K562 (cell line): ENCODE measurements at regions not wholly inside any gene's neighbourhood (a gene's known extent, or its start where the extent isn't known, plus 50 kb on each side); places are given as distances from the start of the nearest gene placed in this dataset.

Experiments used
- ATAC-seq: fragments of 200-7000 bp; cut with Tn5 transposase; 3 replicates; pipeline ENCODE4 v1.9.1; 2020; ENCODE audit warnings: moderate library complexity
- BruUV-seq: library from RNA; stranded (reverse); fragments of 400-500 nt; replicated peaks from 2 replicates; lab custom pipeline; 2021; lab: Mats Ljungman, UMichigan
- CTCF ChIA-PET: fragments of 300-600 bp; formaldehyde crosslinking; extraction: SDS; loops from one replicate; lab custom pipeline; 2021; ENCODE audit warnings: low intra/inter-chr PET ratio; lab: Yijun Ruan, JAX
- POLR2A ChIA-PET: fragments of 300-600, 350-650 bp; sonication (Branson Sonifier 250); formaldehyde crosslinking; extraction: SDS; loops from one replicate; lab custom pipeline; 2021; ENCODE audit warnings: antibody characterized with exemption, inconsistent platforms; lab: Yijun Ruan, JAX
- DNase-seq, 4 experiments: peaks; one replicate each; pipeline versions ENCODE4 v3.0.0 to v3.0.0-alpha.2; 2011 to 2018; ENCODE audit warnings: low spot score in 3 of 4, mixed read lengths in 3 of 4; ENCODE audit errors: extremely low read depth in 1 of 4
- FAIRE-seq: peaks from 2 replicates; lab custom pipeline; 2011; peaks lifted over from hg19 to GRCh38; lab: Jason Lieb, UNC
- H2AFZ ChIP-seq: 2 replicates; pipeline ENCODE4 v1.6.0; 2011; ENCODE audit warnings: low read depth, low read length, control low read depth, inconsistent platforms
- H3K27ac ChIP-seq: fragments of 200-600 bp; 3 replicates; pipeline ENCODE4 v1.8.0; 2011; ENCODE audit warnings: low read depth, mild to moderate bottlenecking, control low read depth, inconsistent platforms, low read length, moderate library complexity, mixed read lengths; ENCODE audit errors: extremely low read depth
- H3K27me3 ChIP-seq, 2 experiments: fragments of 300-600 bp in 1 of 2; 2 replicates in 1 of 2; 3 replicates in 1 of 2; pipeline versions ENCODE4 v1.6.0 to v1.8.0; 2011; ENCODE audit warnings: inconsistent platforms in 2 of 2, low read length in 2 of 2, mild to moderate bottlenecking in 1 of 2, mixed read lengths in 1 of 2, moderate library complexity in 1 of 2; ENCODE audit not compliant: control insufficient read depth in 2 of 2, insufficient read depth in 2 of 2
- H3K36me3 ChIP-seq: fragments of 300-600 bp; 3 replicates; pipeline ENCODE4 v1.8.0; 2011; ENCODE audit warnings: mild to moderate bottlenecking, low read length, inconsistent platforms; ENCODE audit not compliant: control insufficient read depth, insufficient read depth
- H3K4me1 ChIP-seq, 2 experiments: fragments of 200-600 bp in 1 of 2; replicated peaks in 1 of 2; 2 replicates in 1 of 2; 3 replicates in 1 of 2; pipeline versions ENCODE4 v1.5.1 to v1.8.0; 2011; ENCODE audit warnings: inconsistent platforms in 2 of 2, low read length in 2 of 2, mild to moderate bottlenecking in 1 of 2, mixed read lengths in 1 of 2, moderate library complexity in 1 of 2; ENCODE audit not compliant: control insufficient read depth in 2 of 2, insufficient read depth in 2 of 2
- H3K4me2 ChIP-seq: 2 replicates; pipeline ENCODE4 v1.6.1; 2011; ENCODE audit warnings: low read length, control low read depth, inconsistent platforms, mixed read lengths; ENCODE audit not compliant: insufficient read depth
- H3K4me3 ChIP-seq: fragments of 200-600 bp; sonication (generic), shearing (Covaris generic); 2 replicates; pipeline ENCODE4 v1.5.1; 2016; ENCODE audit warnings: control low read depth, inconsistent platforms
- H3K79me2 ChIP-seq: fragments of 200-600 bp; 3 replicates; pipeline ENCODE4 v1.8.0; 2011; ENCODE audit warnings: low read length, inconsistent platforms; ENCODE audit not compliant: control insufficient read depth, insufficient read depth
- H3K9ac ChIP-seq, 2 experiments: 2 replicates each; pipeline versions ENCODE4 v1.6.0 to v1.6.1; 2011; ENCODE audit warnings: low read depth in 2 of 2, low read length in 2 of 2, control low read depth in 1 of 2, inconsistent platforms in 1 of 2, mild to moderate bottlenecking in 1 of 2, mixed read lengths in 1 of 2; ENCODE audit not compliant: insufficient read depth in 1 of 2
- H3K9me1 ChIP-seq: one replicate; pipeline ENCODE4 v1.6.0; 2011; ENCODE audit warnings: inconsistent platforms, mild to moderate bottlenecking, low read length, moderate library complexity; ENCODE audit not compliant: control insufficient read depth, insufficient read depth
- H3K9me3 ChIP-seq: replicated peaks from 2 replicates; pipeline ENCODE4 v1.5.1; 2011; ENCODE audit warnings: low read depth, low read length, inconsistent platforms; ENCODE audit not compliant: control insufficient read depth, insufficient read depth
- H4K20me1 ChIP-seq: replicated peaks from 2 replicates; pipeline ENCODE4 v1.6.1; 2011; ENCODE audit warnings: low read length, inconsistent platforms, mixed read lengths; ENCODE audit not compliant: control insufficient read depth, insufficient read depth
- BMI1 ChIP-seq: fragments of 150-350 bp; IDR thresholded peaks from 2 replicates; pipeline ENCODE4 v1.6.1; 2014; ENCODE audit warnings: low read length
- MCM2 ChIP-seq: fragments of 450-650 bp; IDR thresholded peaks from 2 replicates; pipeline ENCODE4 v1.6.1; 2017; ENCODE audit warnings: low read depth, mild to moderate bottlenecking
- SIN3A ChIP-seq, 2 experiments: fragments of 150-350 bp in 1 of 2; IDR thresholded peaks; 2 replicates each; pipeline ENCODE4 v1.6.1; 2011 to 2016; ENCODE audit warnings: borderline replicate concordance in 2 of 2, low read depth in 2 of 2, low read length in 2 of 2, mild to moderate bottlenecking in 2 of 2, moderate library complexity in 2 of 2; ENCODE audit not compliant: control insufficient read depth in 1 of 2
- SP2 ChIP-seq: IDR thresholded peaks from 2 replicates; pipeline ENCODE4 v1.6.1; 2011; ENCODE audit warnings: mild to moderate bottlenecking, low read depth, low read length, moderate library complexity; ENCODE audit not compliant: poor library complexity, severe bottlenecking; ENCODE audit errors: extremely low read depth
- ZC3H4 ChIP-seq: sonication (generic); formaldehyde crosslinking; IDR thresholded peaks from 2 replicates; pipeline ENCODE4 v1.9.0; 2021; ENCODE audit warnings: missing genetic modification reagents, borderline replicate concordance
- WGBS: fragments of 100-300 bp; shearing (Covaris generic); methylation state at CpG from one replicate; pipeline ENCODE4 v1.1.6; 2016; ENCODE audit warnings: low coverage, mixed read lengths; ENCODE audit not compliant: insufficient coverage; ENCODE audit errors: missing lambda C conversion rate; 5-methylcytosine and 5-hydroxymethylcytosine counted together
- in situ Hi-C: fragments of 300-500 bp; cut with MboI; formaldehyde crosslinking; loops from 4 replicates; pipeline ENCODE4 v1.15.0; 2018; ENCODE audit warnings: inconsistent platforms, mixed read lengths
- intact Hi-C: fragments of 100-400 bp; cut with micrococcal nuclease; formaldehyde crosslinking; loops from 2 replicates; pipeline ENCODE4 v1.14.2; 2022
- TF ChIP-seq, protein P1 (sequence below): fragments of 250-450 bp; sonication (Bioruptor Pico); IDR thresholded peaks from 2 replicates; pipeline ENCODE4 v1.4.0; 2020
- TF ChIP-seq, protein P2 (sequence below): sonication (generic); formaldehyde crosslinking; IDR thresholded peaks from 2 replicates; pipeline ENCODE4 v1.8.1; 2022; ENCODE audit warnings: missing genetic modification reagents
- TF ChIP-seq, protein P3 (sequence below): sonication (generic); formaldehyde crosslinking; IDR thresholded peaks from 2 replicates; pipeline ENCODE4 v1.8.0; 2022; ENCODE audit warnings: mild to moderate bottlenecking, missing genetic modification reagents
- TF ChIP-seq, protein P4 (sequence below): IDR thresholded peaks from 2 replicates; pipeline ENCODE4 v1.6.1; 2012; ENCODE audit warnings: low read depth, low read length, improper control_type of control experiment, borderline replicate concordance

DNA sequence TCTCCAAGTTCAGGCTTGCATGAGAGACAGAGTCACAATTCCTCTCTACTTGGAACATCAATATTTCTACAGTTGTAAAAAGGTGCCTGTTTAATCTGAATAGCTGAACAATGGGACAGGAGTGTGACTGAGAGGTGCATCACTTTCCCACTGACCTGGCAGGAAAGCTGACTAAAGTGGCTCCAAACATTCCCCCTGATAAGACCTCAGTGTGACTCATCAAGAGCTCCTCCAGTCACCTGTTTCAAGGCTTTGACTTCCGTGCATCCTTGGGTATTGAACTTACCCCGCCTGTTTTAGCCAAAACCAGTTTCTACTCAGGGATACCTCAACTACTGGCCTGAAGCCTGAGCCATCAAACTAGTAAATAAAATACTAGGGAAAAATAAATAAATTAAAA lies 453.9 kb upstream of the DDX18 start (continued):
- TF ChIP-seq, protein P1, sequence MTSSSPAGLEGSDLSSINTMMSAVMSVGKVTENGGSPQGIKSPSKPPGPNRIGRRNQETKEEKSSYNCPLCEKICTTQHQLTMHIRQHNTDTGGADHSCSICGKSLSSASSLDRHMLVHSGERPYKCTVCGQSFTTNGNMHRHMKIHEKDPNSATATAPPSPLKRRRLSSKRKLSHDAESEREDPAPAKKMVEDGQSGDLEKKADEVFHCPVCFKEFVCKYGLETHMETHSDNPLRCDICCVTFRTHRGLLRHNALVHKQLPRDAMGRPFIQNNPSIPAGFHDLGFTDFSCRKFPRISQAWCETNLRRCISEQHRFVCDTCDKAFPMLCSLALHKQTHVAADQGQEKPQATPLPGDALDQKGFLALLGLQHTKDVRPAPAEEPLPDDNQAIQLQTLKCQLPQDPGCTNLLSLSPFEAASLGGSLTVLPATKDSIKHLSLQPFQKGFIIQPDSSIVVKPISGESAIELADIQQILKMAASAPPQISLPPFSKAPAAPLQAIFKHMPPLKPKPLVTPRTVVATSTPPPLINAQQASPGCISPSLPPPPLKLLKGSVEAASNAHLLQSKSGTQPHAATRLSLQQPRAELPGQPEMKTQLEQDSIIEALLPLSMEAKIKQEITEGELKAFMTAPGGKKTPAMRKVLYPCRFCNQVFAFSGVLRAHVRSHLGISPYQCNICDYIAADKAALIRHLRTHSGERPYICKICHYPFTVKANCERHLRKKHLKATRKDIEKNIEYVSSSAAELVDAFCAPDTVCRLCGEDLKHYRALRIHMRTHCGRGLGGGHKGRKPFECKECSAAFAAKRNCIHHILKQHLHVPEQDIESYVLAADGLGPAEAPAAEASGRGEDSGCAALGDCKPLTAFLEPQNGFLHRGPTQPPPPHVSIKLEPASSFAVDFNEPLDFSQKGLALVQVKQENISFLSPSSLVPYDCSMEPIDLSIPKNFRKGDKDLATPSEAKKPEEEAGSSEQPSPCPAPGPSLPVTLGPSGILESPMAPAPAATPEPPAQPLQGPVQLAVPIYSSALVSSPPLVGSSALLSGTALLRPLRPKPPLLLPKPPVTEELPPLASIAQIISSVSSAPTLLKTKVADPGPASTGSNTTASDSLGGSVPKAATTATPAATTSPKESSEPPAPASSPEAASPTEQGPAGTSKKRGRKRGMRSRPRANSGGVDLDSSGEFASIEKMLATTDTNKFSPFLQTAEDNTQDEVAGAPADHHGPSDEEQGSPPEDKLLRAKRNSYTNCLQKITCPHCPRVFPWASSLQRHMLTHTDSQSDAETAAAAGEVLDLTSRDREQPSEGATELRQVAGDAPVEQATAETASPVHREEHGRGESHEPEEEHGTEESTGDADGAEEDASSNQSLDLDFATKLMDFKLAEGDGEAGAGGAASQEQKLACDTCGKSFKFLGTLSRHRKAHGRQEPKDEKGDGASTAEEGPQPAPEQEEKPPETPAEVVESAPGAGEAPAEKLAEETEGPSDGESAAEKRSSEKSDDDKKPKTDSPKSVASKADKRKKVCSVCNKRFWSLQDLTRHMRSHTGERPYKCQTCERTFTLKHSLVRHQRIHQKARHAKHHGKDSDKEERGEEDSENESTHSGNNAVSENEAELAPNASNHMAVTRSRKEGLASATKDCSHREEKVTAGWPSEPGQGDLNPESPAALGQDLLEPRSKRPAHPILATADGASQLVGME (CRISPR knock-in tag): no peak

DNA sequence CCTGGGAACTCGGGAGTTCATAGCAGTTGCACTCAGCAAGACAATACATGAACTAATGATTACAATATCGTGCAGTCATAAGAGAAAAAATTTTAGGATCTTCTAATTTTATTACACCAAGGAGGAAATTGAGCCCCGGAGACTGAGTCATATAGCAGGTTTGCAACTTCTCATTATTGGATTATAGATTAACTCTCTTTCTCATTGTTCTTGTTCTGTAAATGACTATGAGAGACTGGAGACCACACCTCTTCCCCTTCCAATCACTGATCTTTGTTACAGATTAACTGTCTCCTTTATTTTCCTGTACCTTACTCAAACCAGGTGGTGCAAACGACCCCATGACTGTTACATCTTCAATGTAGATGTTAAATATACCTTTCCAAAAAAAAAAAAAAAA lies 435.8 kb upstream of the DDX18 start:
- DNase-seq (no peak), ATAC-seq (no peak), FAIRE-seq (no peak)
- Histone ChIP-seq H3K36me3 (no peaks in the 10 kb centered on the region), H3K27ac (no peak overlapping the region), H2AFZ (no peak overlapping the region), H3K9me3 (no peaks in the 10 kb centered on the region), H3K79me2 (no peaks in the 10 kb centered on the region), H3K4me2 (no peak overlapping the region), H3K9me1 (no peaks in the 10 kb centered on the region), H3K4me1 (no peaks in the 10 kb centered on the region), H3K27me3 (no peaks in the 10 kb centered on the region), H4K20me1 (no peaks in the 10 kb centered on the region), H3K4me3 (no peak overlapping the region), H3K9ac (no peak overlapping the region)
- ChIA-PET POLR2A (no interaction called here), CTCF (no interaction called here)
- in situ Hi-C loops (no loop called here), intact Hi-C loops (no loop called here)
- WGBS: 0% methylated on average over 3 of the region's 4 CpGs
- no TSS peak for BruUV-seq
- TF ChIP-seq, protein P2, sequence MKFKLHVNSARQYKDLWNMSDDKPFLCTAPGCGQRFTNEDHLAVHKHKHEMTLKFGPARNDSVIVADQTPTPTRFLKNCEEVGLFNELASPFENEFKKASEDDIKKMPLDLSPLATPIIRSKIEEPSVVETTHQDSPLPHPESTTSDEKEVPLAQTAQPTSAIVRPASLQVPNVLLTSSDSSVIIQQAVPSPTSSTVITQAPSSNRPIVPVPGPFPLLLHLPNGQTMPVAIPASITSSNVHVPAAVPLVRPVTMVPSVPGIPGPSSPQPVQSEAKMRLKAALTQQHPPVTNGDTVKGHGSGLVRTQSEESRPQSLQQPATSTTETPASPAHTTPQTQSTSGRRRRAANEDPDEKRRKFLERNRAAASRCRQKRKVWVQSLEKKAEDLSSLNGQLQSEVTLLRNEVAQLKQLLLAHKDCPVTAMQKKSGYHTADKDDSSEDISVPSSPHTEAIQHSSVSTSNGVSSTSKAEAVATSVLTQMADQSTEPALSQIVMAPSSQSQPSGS (CRISPR knock-in tag): no peak
- no peak for TF ChIP-seq ZC3H4 (CRISPR knock-in tag)
- no peak for TF ChIP-seq SIN3A (IDR thresholded peaks at IDR 0.05; ENCODE audit: borderline replicate concordance in 2 of 2, control insufficient read depth in 1 of 2, low read depth in 2 of 2, low read length in 2 of 2)
- TF ChIP-seq BMI1: no peak
- TF ChIP-seq SP2: no peak
- TF ChIP-seq, protein P3, sequence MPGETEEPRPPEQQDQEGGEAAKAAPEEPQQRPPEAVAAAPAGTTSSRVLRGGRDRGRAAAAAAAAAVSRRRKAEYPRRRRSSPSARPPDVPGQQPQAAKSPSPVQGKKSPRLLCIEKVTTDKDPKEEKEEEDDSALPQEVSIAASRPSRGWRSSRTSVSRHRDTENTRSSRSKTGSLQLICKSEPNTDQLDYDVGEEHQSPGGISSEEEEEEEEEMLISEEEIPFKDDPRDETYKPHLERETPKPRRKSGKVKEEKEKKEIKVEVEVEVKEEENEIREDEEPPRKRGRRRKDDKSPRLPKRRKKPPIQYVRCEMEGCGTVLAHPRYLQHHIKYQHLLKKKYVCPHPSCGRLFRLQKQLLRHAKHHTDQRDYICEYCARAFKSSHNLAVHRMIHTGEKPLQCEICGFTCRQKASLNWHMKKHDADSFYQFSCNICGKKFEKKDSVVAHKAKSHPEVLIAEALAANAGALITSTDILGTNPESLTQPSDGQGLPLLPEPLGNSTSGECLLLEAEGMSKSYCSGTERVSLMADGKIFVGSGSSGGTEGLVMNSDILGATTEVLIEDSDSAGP: no peak
- TF ChIP-seq, protein P4, sequence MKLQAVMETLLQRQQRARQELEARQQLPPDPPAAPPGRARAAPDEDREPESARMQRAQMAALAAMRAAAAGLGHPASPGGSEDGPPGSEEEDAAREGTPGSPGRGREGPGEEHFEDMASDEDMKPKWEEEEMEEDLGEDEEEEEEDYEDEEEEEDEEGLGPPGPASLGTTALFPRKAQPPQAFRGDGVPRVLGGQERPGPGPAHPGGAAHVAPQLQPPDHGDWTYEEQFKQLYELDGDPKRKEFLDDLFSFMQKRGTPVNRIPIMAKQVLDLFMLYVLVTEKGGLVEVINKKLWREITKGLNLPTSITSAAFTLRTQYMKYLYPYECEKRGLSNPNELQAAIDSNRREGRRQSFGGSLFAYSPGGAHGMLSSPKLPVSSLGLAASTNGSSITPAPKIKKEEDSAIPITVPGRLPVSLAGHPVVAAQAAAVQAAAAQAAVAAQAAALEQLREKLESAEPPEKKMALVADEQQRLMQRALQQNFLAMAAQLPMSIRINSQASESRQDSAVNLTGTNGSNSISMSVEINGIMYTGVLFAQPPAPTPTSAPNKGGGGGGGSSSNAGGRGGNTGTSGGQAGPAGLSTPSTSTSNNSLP: no peak
- no peak for TF ChIP-seq MCM2
